ENCODE measurements at regions not wholly inside any gene's neighbourhood (a gene's known extent, or its start where the extent isn't known, plus 50 kb on each side); places are given as distances from the start of the nearest gene placed in this dataset.

GRCh38 chr10:75294866-75295701 is 59.3 kb upstream of the COMTD1 start:
- TF ChIP-seq CTCF (IDR thresholded peaks at IDR 0.05; ENCODE audit: borderline replicate concordance, extremely low read depth, low read length, poor library complexity, severe bottlenecking) (peak; percentile 47), EZH2 (IDR thresholded peaks at IDR 0.05; ENCODE audit: borderline replicate concordance, low read depth, low read length, severe bottlenecking) (no peak)
- Histone ChIP-seq H3K27me3 (ENCODE audit: insufficient read depth, low read length, poor library complexity) (peaks cover 47% of the 10 kb centered on the region), H3K9ac (ENCODE audit: low read depth, low read length) (peak overlapping the region; percentile 52), H3K4me3 (ENCODE audit: low read depth in 1 of 2, low read length in 2 of 2) (peak overlapping the region; percentile 19 to 53; a peak in 3 of 4 replicates), H2AFZ (ENCODE audit: low read depth, low read length) (peak overlapping the region; percentile 63), H3K27ac (ENCODE audit: low read length) (no peak overlapping the region), H3K36me3 (ENCODE audit: insufficient read depth, low read length) (no peaks in the 10 kb centered on the region), H3K9me3 (ENCODE audit: insufficient read depth, low read length, severe bottlenecking) (no peaks in the 10 kb centered on the region), H3K4me2 (ENCODE audit: insufficient read depth, low read length) (peak overlapping the region; percentile 80), H3K79me2 (ENCODE audit: insufficient read depth, low read length) (no peaks in the 10 kb centered on the region), H4K20me1 (ENCODE audit: insufficient read depth, low read length) (no peaks in the 10 kb centered on the region), H3K4me1 (ENCODE audit: insufficient read depth, low read length) (peaks cover 17% of the 10 kb centered on the region)
- ATAC-seq (ENCODE audit: insufficient read depth, low read depth): peak; percentile 89
- DNase-seq: peak; percentile 68

- peak overlapping the region; percentile 52 for H3K9ac ChIP-seq (ENCODE audit: low read depth, low read length)
- ATAC-seq (ENCODE audit: insufficient read depth, low read depth): no peak; the same call in 2 of the 3 replicates
These were observed 58.7 kb upstream of the COMTD1 start for GRCh38 chr10:75294518-75294865.

GRCh38 chr10:75294031-75294437 is 58.3 kb upstream of the COMTD1 start:
- TF ChIP-seq EZH2 (IDR thresholded peaks at IDR 0.05; ENCODE audit: borderline replicate concordance, low read depth, low read length, severe bottlenecking) (no peak), CTCF (IDR thresholded peaks at IDR 0.05; ENCODE audit: borderline replicate concordance, extremely low read depth, low read length, poor library complexity, severe bottlenecking) (no peak)
- Histone ChIP-seq H3K4me1 (ENCODE audit: insufficient read depth, low read length) (peaks cover 17% of the 10 kb centered on the region), H3K27me3 (ENCODE audit: insufficient read depth, low read length, poor library complexity) (peaks cover 47% of the 10 kb centered on the region), H3K79me2 (ENCODE audit: insufficient read depth, low read length) (no peaks in the 10 kb centered on the region), H2AFZ (ENCODE audit: low read depth, low read length) (no peak overlapping the region), H3K36me3 (ENCODE audit: insufficient read depth, low read length) (no peaks in the 10 kb centered on the region), H3K4me3 (ENCODE audit: low read depth in 1 of 2, low read length in 2 of 2) (peak overlapping the region in 1 of 2 experiments; percentile 53; a peak in 2 of 4 replicates), H3K9ac (ENCODE audit: low read depth, low read length) (peak overlapping the region; percentile 52), H3K27ac (ENCODE audit: low read length) (no peak overlapping the region), H4K20me1 (ENCODE audit: insufficient read depth, low read length) (no peaks in the 10 kb centered on the region), H3K9me3 (ENCODE audit: insufficient read depth, low read length, severe bottlenecking) (no peaks in the 10 kb centered on the region), H3K4me2 (ENCODE audit: insufficient read depth, low read length) (peak overlapping the region; percentile 80)
- no peak for ATAC-seq (ENCODE audit: insufficient read depth, low read depth)
- no peak for DNase-seq

More at GRCh38 chr10:75294518-75294865, 58.7 kb upstream of the COMTD1 start:
- Histone ChIP-seq H3K4me3 (ENCODE audit: low read depth in 1 of 2, low read length in 2 of 2) (peak overlapping the region; percentile 5 to 53; a peak in 3 of 4 replicates), H3K4me2 (ENCODE audit: insufficient read depth, low read length) (peak overlapping the region; percentile 80), H3K36me3 (ENCODE audit: insufficient read depth, low read length) (no peaks in the 10 kb centered on the region), H3K27me3 (ENCODE audit: insufficient read depth, low read length, poor library complexity) (peaks cover 47% of the 10 kb centered on the region), H3K27ac (ENCODE audit: low read length) (no peak overlapping the region), H2AFZ (ENCODE audit: low read depth, low read length) (peak overlapping the region; percentile 63), H3K79me2 (ENCODE audit: insufficient read depth, low read length) (no peaks in the 10 kb centered on the region), H3K9me3 (ENCODE audit: insufficient read depth, low read length, severe bottlenecking) (no peaks in the 10 kb centered on the region), H3K4me1 (ENCODE audit: insufficient read depth, low read length) (peaks cover 17% of the 10 kb centered on the region), H4K20me1 (ENCODE audit: insufficient read depth, low read length) (no peaks in the 10 kb centered on the region)
- no peak for DNase-seq
- TF ChIP-seq CTCF (IDR thresholded peaks at IDR 0.05; ENCODE audit: borderline replicate concordance, extremely low read depth, low read length, poor library complexity, severe bottlenecking): no peak
- TF ChIP-seq EZH2 (IDR thresholded peaks at IDR 0.05; ENCODE audit: borderline replicate concordance, low read depth, low read length, severe bottlenecking): no peak

Data from DND-41 (cell line).